Naive thymus-derived CD4-positive, alpha-beta T cell (primary cell): ENCODE measurements at regions not wholly inside any gene's neighbourhood (a gene's known extent, or its start where the extent isn't known, plus 50 kb on each side); places are given as distances from the start of the nearest gene placed in this dataset.

ENCODE experiments used
- ATAC-seq: fragments of 150-1000 bp; cut with Tn5 transposase; 2 replicates; pipeline ENCODE4 v1.10.0; 2021; ENCODE audit warnings: mild to moderate bottlenecking, moderate library complexity
- CTCF ChIA-PET: fragments of 350-600 bp; sonication (Branson Sonifier 250); formaldehyde crosslinking; loops from one replicate; lab custom pipeline; 2021; ENCODE audit warnings: antibody characterized with exemption; lab: Charles Lee
- POLR2A ChIA-PET: fragments of 350-600 bp; sonication (Branson Sonifier 250); formaldehyde crosslinking; loops from one replicate; lab custom pipeline; 2021; ENCODE audit warnings: antibody characterized with exemption, inconsistent platforms; lab: Charles Lee
- DNase-seq, 9 donors: peaks; one replicate each; pipeline versions ENCODE4 v3.0.0 to v3.0.0-alpha.2; 2020 to 2022; ENCODE audit warnings: mixed read lengths in 1 of 9
- H3K27ac ChIP-seq: one replicate; pipeline ENCODE4 v1.7.0; 2013; ENCODE audit warnings: mild to moderate bottlenecking, low read depth, low read length, moderate library complexity
- H3K27me3 ChIP-seq, 2 donors: one replicate each; pipeline ENCODE4 v1.7.0; 2013; ENCODE audit warnings: low read length in 2 of 2, mild to moderate bottlenecking in 2 of 2, moderate library complexity in 2 of 2; ENCODE audit not compliant: control insufficient read depth in 2 of 2, insufficient read depth in 2 of 2
- H3K36me3 ChIP-seq, 3 experiments: 1 replicate in 2 of 3; 2 replicates in 1 of 3; pipeline ENCODE4 v1.7.0; 2013; ENCODE audit warnings: low read length in 3 of 3, mild to moderate bottlenecking in 3 of 3, moderate library complexity in 1 of 3; ENCODE audit not compliant: insufficient read depth in 3 of 3, control insufficient read depth in 2 of 3
- H3K4me1 ChIP-seq, 2 donors: one replicate each; pipeline ENCODE4 v1.7.0; 2013; ENCODE audit warnings: low read length in 2 of 2, mild to moderate bottlenecking in 2 of 2, moderate library complexity in 1 of 2; ENCODE audit not compliant: control insufficient read depth in 2 of 2, insufficient read depth in 2 of 2
- H3K4me3 ChIP-seq: 2 replicates; pipeline ENCODE4 v1.7.0; 2013; ENCODE audit warnings: mild to moderate bottlenecking, low read length
- H3K9me3 ChIP-seq, 3 experiments: 1 replicate in 2 of 3; 2 replicates in 1 of 3; pipeline ENCODE4 v1.7.0; 2013; ENCODE audit warnings: low read length in 3 of 3; ENCODE audit not compliant: control insufficient read depth in 2 of 3
- H3K27ac Mint-ChIP-seq, 9 donors: one replicate each; pipeline ENCODE4 v1.8.0; 2020 to 2022; ENCODE audit warnings: mixed read lengths in 9 of 9, mild to moderate bottlenecking in 8 of 9, moderate library complexity in 5 of 9, inconsistent platforms in 2 of 9
- H3K27me3 Mint-ChIP-seq, 5 donors: one replicate each; pipeline ENCODE4 v1.8.0; 2021 to 2022; ENCODE audit warnings: mixed read lengths in 5 of 5, mild to moderate bottlenecking in 1 of 5
- H3K36me3 Mint-ChIP-seq, 5 donors: one replicate each; pipeline ENCODE4 v1.8.0; 2020 to 2022; ENCODE audit warnings: mixed read lengths in 5 of 5, mild to moderate bottlenecking in 3 of 5, inconsistent platforms in 1 of 5
- H3K4me1 Mint-ChIP-seq, 7 donors: one replicate each; pipeline ENCODE4 v1.8.0; 2020 to 2022; ENCODE audit warnings: mixed read lengths in 7 of 7, mild to moderate bottlenecking in 3 of 7, inconsistent platforms in 1 of 7
- H3K4me3 Mint-ChIP-seq, 10 donors: one replicate each; pipeline ENCODE4 v1.8.0; 2020 to 2022; ENCODE audit warnings: mild to moderate bottlenecking in 10 of 10, mixed read lengths in 10 of 10, moderate library complexity in 6 of 10, inconsistent platforms in 2 of 10
- H3K9me3 Mint-ChIP-seq, 11 donors: one replicate each; pipeline ENCODE4 v1.8.0; 2020 to 2022; ENCODE audit warnings: mixed read lengths in 11 of 11, mild to moderate bottlenecking in 4 of 11, inconsistent platforms in 1 of 11, moderate library complexity in 1 of 11
- intact Hi-C, 2 donors: fragments of 100-400 bp; cut with micrococcal nuclease; formaldehyde crosslinking; loops; one replicate each; pipeline ENCODE4 v1.15.1; 2023

DNA sequence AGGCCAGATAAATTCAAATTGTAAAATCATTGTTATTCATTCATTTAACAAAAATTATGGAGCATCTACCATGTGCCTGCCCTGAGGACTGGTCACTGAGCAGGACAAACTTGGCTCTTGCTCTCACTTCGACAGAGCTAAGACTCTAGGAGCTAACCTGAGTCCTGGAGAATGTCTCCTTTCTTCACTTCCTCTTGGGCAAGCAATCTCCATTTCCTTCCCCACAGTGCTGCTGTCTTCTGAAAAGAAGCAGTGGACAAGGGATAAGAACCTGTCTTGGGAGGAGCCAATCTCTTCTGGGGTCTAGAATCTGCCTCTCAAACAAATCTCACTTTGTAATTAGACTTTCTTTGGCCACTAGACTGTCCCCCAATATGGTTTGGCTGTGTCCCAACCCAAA is 76.2 kb upstream of the PLXNA4 start:
- DNase-seq, result no peak

GRCh38 chr7:132650498-132650897 is 74.2 kb upstream of the PLXNA4 start:
- ATAC-seq (no peak), DNase-seq (no peak)
- H3K36me3 ChIP-seq, result no peaks in the 10 kb centered on the region
- H3K9me3 Mint-ChIP-seq, result peaks cover 0 to 5% (median 0%) of the 10 kb centered on the region in 11 donors
- H3K9me3 ChIP-seq, result no peaks in the 10 kb centered on the region
- H3K27me3 Mint-ChIP-seq, result peaks cover 0 to 3% (median 0%) of the 10 kb centered on the region in 5 donors
- no peak overlapping the region for H3K4me3 Mint-ChIP-seq
- H3K4me1 Mint-ChIP-seq, result peaks cover 8 to 25% (median 21%) of the 10 kb centered on the region in 7 donors
- H3K27ac Mint-ChIP-seq, result no peak overlapping the region
- H3K27me3 ChIP-seq, result no peaks in the 10 kb centered on the region
- no peak overlapping the region for H3K4me3 ChIP-seq
- H3K27ac ChIP-seq, result no peak overlapping the region
- intact Hi-C loops, result loop anchor here (10.0 kb wide), 2 partner anchors 124 to 604 kb away; partner anchors contain the start of gene EXOC4 (in 1 of the 2)
- POLR2A ChIA-PET, result no interaction called here
- CTCF ChIA-PET, result no interaction called here
- peaks cover 0 to 8% (median 0%) of the 10 kb centered on the region in 5 donors for H3K36me3 Mint-ChIP-seq
- peaks cover 9 to 16% of the 10 kb centered on the region in 2 donors for H3K4me1 ChIP-seq

More for the DNA sequence above, 76.2 kb upstream of the PLXNA4 start:
- H3K36me3 ChIP-seq, result no peaks in the 10 kb centered on the region
- peaks cover 19 to 45% (median 41%) of the 10 kb centered on the region in 7 donors for H3K4me1 Mint-ChIP-seq
- H3K36me3 Mint-ChIP-seq, result peaks cover 0 to 15% (median 0%) of the 10 kb centered on the region in 5 donors
- peaks cover 0 to 9% (median 2%) of the 10 kb centered on the region in 11 donors for H3K9me3 Mint-ChIP-seq
- ATAC-seq, result no peak
- no peak overlapping the region for H3K4me3 Mint-ChIP-seq
- peaks cover 14 to 21% of the 10 kb centered on the region in 2 donors for H3K4me1 ChIP-seq
- no peak overlapping the region for H3K27ac ChIP-seq
- H3K27me3 Mint-ChIP-seq, result no peaks in the 10 kb centered on the region
- no peaks in the 10 kb centered on the region for H3K9me3 ChIP-seq
- H3K27me3 ChIP-seq, result no peaks in the 10 kb centered on the region
- POLR2A ChIA-PET, result no interaction called here
- intact Hi-C loops, result loop anchor here (10.0 kb wide), 2 partner anchors 122 to 602 kb away; partner anchors contain the start of gene EXOC4 (in 1 of the 2)
- H3K4me3 ChIP-seq, result no peak overlapping the region
- H3K27ac Mint-ChIP-seq, result no peak overlapping the region
- CTCF ChIA-PET, result no interaction called here

- H3K27me3 Mint-ChIP-seq, result peaks cover 0 to 4% (median 0%) of the 10 kb centered on the region in 5 donors
- intact Hi-C loops, result no loop called here
- DNase-seq, result no peak
- ChIA-PET CTCF (no interaction called here), POLR2A (no interaction called here)
- Histone ChIP-seq H3K27me3 (no peaks in the 10 kb centered on the region), H3K9me3 (no peaks in the 10 kb centered on the region), H3K4me1 (no peaks in the 10 kb centered on the region), H3K36me3 (no peaks in the 10 kb centered on the region), H3K4me3 (no peak overlapping the region), H3K27ac (no peak overlapping the region)
- peak; percentile 4 for ATAC-seq
- no peak overlapping the region for H3K4me3 Mint-ChIP-seq
- H3K27ac Mint-ChIP-seq, result no peak overlapping the region
- H3K4me1 Mint-ChIP-seq, result peaks cover 0 to under 1% (median 0%) of the 10 kb centered on the region in 7 donors
- H3K9me3 Mint-ChIP-seq, result peaks cover 0 to 4% (median 0%) of the 10 kb centered on the region in 11 donors
- peaks cover 0 to 3% (median 0%) of the 10 kb centered on the region in 5 donors for H3K36me3 Mint-ChIP-seq
Observed at GRCh38 chr7:132647311-132647710, 71.0 kb upstream of the PLXNA4 start.

DNA sequence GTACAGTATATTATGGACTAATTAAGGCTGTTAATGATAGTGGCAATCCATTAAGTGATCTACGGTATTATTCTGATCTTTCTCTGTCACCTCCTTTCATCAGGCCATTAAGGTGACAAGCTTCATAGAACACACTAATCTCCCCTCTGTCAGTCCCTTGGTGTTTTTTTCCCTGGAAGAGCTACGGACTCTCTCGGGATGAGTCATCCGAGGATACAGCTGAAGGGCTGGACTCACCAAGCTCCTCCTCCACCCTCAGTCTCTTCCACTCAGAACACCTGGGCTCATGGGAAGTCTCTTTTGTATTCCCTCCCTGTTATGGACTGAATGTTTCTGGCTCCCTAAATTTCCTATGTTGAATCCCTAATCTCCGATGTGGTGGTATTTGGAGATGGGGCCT is 69.8 kb upstream of the PLXNA4 start:
- Mint-ChIP-seq H3K27ac (no peak overlapping the region), H3K36me3 (no peaks in the 10 kb centered on the region), H3K27me3 (peaks cover 0 to 4% (median 0%) of the 10 kb centered on the region in 5 donors), H3K4me1 (peaks cover 0 to 2% (median 0%) of the 10 kb centered on the region in 7 donors), H3K9me3 (peaks cover 0 to under 1% (median 0%) of the 10 kb centered on the region in 11 donors), H3K4me3 (no peak overlapping the region)
- no peaks in the 10 kb centered on the region for H3K9me3 ChIP-seq
- no peak overlapping the region for H3K27ac ChIP-seq
- H3K4me3 ChIP-seq, result no peak overlapping the region
- no peaks in the 10 kb centered on the region for H3K36me3 ChIP-seq
- ATAC-seq (no peak), DNase-seq (no peak)
- ChIA-PET POLR2A (no interaction called here), CTCF (no interaction called here)
- no peaks in the 10 kb centered on the region for H3K27me3 ChIP-seq
- intact Hi-C loops, result no loop called here
- no peaks in the 10 kb centered on the region for H3K4me1 ChIP-seq

DNA sequence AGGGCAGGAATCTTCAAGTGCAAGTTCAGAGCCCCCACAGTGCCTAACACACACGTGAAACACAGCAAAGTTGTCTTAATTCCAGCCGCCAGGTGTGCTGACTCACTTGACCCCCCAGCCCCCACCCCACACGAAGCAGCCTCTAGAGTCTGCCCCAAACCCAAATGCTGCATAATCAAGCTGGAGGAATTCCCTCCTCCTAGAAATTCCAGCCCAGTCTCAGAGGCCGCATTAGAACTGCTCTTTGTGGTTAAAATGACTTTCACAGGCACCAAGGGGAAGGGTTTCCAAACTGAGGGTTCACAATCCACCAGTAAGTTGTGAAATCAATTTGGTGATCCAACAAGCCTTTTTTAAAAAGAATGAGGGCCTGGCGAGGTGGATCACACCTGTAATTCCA is 67.0 kb upstream of the PLXNA4 start:
- intact Hi-C loops, result no loop called here
- H3K27ac Mint-ChIP-seq, result no peak overlapping the region
- Histone ChIP-seq H3K9me3 (no peaks in the 10 kb centered on the region), H3K27me3 (no peaks in the 10 kb centered on the region), H3K4me1 (no peaks in the 10 kb centered on the region), H3K4me3 (no peak overlapping the region), H3K27ac (no peak overlapping the region), H3K36me3 (no peaks in the 10 kb centered on the region)
- POLR2A ChIA-PET, result no interaction called here
- DNase-seq (no peak), ATAC-seq (no peak)
- H3K27me3 Mint-ChIP-seq, result peaks cover 0 to 4% (median 0%) of the 10 kb centered on the region in 5 donors
- peaks cover 0 to 2% (median 0%) of the 10 kb centered on the region in 7 donors for H3K4me1 Mint-ChIP-seq
- CTCF ChIA-PET, result no interaction called here
- H3K4me3 Mint-ChIP-seq, result no peak overlapping the region
- no peaks in the 10 kb centered on the region for H3K9me3 Mint-ChIP-seq
- no peaks in the 10 kb centered on the region for H3K36me3 Mint-ChIP-seq

DNA sequence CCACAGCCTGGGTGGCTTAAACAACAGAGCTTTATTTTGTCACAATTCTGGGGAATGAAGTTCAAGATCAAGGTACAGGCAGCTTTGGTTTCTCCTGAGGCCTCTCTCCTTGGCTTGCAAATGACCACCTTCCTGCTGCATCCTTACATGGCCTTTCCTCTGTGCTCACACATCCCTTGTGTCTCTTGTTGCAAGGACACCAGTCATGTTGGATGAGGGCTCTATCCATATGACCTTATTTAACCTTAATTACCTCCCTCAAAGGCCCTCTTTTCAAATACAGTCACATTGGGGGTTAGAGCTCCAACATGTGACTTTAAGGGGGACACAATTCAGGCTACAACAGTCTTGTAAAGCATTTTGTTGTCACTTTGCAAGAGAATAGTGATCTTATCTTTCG is 65.0 kb upstream of the PLXNA4 start:
- Histone ChIP-seq H3K4me1 (no peaks in the 10 kb centered on the region), H3K27ac (no peak overlapping the region), H3K27me3 (no peaks in the 10 kb centered on the region), H3K9me3 (no peaks in the 10 kb centered on the region), H3K36me3 (no peaks in the 10 kb centered on the region), H3K4me3 (no peak overlapping the region)
- peaks cover 0 to 4% (median 0%) of the 10 kb centered on the region in 5 donors for H3K27me3 Mint-ChIP-seq
- no peak overlapping the region for H3K27ac Mint-ChIP-seq
- ATAC-seq (no peak), DNase-seq (no peak)
- peaks cover 0 to 2% (median 0%) of the 10 kb centered on the region in 7 donors for H3K4me1 Mint-ChIP-seq
- POLR2A ChIA-PET, result no interaction called here
- intact Hi-C loops, result no loop called here
- H3K4me3 Mint-ChIP-seq, result no peak overlapping the region
- CTCF ChIA-PET, result no interaction called here
- H3K9me3 Mint-ChIP-seq, result no peaks in the 10 kb centered on the region
- no peaks in the 10 kb centered on the region for H3K36me3 Mint-ChIP-seq

- CTCF ChIA-PET, result no interaction called here
- Mint-ChIP-seq H3K4me3 (no peak overlapping the region), H3K36me3 (no peaks in the 10 kb centered on the region), H3K27me3 (no peaks in the 10 kb centered on the region), H3K9me3 (no peaks in the 10 kb centered on the region), H3K4me1 (peaks cover 0 to 3% (median 0%) of the 10 kb centered on the region in 7 donors), H3K27ac (no peak overlapping the region)
- POLR2A ChIA-PET, result no interaction called here
- intact Hi-C loops, result no loop called here
- ATAC-seq (no peak), DNase-seq (no peak)
- H3K36me3 ChIP-seq, result no peaks in the 10 kb centered on the region
- H3K27ac ChIP-seq, result no peak overlapping the region
- H3K27me3 ChIP-seq, result no peaks in the 10 kb centered on the region
- H3K4me3 ChIP-seq, result no peak overlapping the region
- H3K9me3 ChIP-seq, result no peaks in the 10 kb centered on the region
- no peaks in the 10 kb centered on the region for H3K4me1 ChIP-seq
Observed at GRCh38 chr7:132639983-132640382, 63.7 kb upstream of the PLXNA4 start.
